ENCODE measurements at regions not wholly inside any gene's neighbourhood (a gene's known extent, or its start where the extent isn't known, plus 50 kb on each side); places are given as distances from the start of the nearest gene placed in this dataset.

DNA sequence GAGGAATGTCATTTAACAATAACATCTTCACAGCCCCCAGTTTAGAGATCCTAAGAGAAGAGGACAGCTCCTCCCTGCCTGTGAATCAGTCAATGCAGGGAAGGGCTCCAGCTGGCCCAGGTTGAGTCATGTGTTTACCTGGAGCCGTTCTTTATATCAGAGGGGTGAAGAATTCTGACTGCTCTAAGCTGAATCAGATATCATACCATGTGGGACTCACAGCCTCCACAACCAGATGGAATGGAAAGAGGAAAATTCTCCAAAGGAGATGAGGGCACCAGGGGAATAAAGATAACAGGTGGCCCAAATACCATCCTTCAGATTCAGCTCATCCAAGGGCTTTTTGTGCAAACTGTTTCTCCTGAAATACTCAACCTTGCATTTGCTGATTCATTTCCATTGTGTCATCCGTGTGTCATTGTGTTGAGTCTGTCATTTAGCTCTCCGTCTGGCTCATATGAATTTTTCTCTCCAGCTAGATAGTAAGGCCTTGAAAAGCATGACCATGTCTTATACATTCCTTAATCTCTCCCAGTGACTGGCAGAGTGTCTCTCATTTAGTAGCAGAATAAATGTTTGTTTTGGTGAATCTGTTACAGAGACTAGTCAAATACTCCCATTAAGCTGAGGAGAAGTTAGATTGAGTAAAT, 217.9 kb downstream of the RFC3 start:
- TF ChIP-seq, protein P1, sequence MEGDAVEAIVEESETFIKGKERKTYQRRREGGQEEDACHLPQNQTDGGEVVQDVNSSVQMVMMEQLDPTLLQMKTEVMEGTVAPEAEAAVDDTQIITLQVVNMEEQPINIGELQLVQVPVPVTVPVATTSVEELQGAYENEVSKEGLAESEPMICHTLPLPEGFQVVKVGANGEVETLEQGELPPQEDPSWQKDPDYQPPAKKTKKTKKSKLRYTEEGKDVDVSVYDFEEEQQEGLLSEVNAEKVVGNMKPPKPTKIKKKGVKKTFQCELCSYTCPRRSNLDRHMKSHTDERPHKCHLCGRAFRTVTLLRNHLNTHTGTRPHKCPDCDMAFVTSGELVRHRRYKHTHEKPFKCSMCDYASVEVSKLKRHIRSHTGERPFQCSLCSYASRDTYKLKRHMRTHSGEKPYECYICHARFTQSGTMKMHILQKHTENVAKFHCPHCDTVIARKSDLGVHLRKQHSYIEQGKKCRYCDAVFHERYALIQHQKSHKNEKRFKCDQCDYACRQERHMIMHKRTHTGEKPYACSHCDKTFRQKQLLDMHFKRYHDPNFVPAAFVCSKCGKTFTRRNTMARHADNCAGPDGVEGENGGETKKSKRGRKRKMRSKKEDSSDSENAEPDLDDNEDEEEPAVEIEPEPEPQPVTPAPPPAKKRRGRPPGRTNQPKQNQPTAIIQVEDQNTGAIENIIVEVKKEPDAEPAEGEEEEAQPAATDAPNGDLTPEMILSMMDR (IDR thresholded peaks at IDR 0.05; ENCODE audit: borderline replicate concordance, extremely low read depth, low read length, poor library complexity, severe bottlenecking): no peak
- TF ChIP-seq EZH2 (IDR thresholded peaks at IDR 0.05; ENCODE audit: borderline replicate concordance, low read depth, low read length, severe bottlenecking): no peak

Data from DND-41 (cell line).